ENCODE measurements at regions not wholly inside any gene's neighbourhood (a gene's known extent, or its start where the extent isn't known, plus 50 kb on each side); places are given as distances from the start of the nearest gene placed in this dataset.

DNA sequence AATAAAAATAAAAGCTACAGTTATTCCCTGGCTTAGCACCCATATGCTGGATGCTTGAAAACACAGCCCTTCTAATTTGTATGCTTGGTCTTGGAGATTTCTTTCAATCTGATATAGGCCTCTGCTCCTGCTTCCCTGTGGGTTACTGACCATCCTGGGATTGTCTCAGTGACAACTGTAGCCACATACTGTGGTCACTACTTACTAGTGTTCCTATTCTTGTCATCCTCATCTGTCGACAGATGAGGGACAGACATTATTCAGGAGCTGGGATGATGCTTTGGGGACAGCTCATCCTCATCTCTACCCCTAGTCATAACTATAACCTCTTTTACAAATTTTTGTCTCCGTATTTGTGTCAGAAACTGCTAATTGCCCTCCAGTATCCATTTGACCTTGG is 388.9 kb upstream of the MAP3K7 start:
- Histone ChIP-seq H3K4me3 (no peak overlapping the region), H3K27ac (no peak overlapping the region), H3K27me3 (ENCODE audit: insufficient read depth in 3 of 3, low read length in 2 of 3) (no peaks in the 10 kb centered on the region), H3K36me3 (ENCODE audit: insufficient read depth in 1 of 2, low read depth in 1 of 2) (no peaks in the 10 kb centered on the region), H3K4me1 (no peaks in the 10 kb centered on the region), H3K9me3 (no peaks in the 10 kb centered on the region)
- no peak for DNase-seq
- TF ChIP-seq, protein P1, sequence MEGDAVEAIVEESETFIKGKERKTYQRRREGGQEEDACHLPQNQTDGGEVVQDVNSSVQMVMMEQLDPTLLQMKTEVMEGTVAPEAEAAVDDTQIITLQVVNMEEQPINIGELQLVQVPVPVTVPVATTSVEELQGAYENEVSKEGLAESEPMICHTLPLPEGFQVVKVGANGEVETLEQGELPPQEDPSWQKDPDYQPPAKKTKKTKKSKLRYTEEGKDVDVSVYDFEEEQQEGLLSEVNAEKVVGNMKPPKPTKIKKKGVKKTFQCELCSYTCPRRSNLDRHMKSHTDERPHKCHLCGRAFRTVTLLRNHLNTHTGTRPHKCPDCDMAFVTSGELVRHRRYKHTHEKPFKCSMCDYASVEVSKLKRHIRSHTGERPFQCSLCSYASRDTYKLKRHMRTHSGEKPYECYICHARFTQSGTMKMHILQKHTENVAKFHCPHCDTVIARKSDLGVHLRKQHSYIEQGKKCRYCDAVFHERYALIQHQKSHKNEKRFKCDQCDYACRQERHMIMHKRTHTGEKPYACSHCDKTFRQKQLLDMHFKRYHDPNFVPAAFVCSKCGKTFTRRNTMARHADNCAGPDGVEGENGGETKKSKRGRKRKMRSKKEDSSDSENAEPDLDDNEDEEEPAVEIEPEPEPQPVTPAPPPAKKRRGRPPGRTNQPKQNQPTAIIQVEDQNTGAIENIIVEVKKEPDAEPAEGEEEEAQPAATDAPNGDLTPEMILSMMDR (IDR thresholded peaks at IDR 0.05): no peak
- WGBS, 3 donors: 65 to 70% (median 67%) methylated on average over 2 of the region's 2 CpGs
- intact Hi-C loops (cut with DNase I): no loop called here
- ATAC-seq: no peak

DNA sequence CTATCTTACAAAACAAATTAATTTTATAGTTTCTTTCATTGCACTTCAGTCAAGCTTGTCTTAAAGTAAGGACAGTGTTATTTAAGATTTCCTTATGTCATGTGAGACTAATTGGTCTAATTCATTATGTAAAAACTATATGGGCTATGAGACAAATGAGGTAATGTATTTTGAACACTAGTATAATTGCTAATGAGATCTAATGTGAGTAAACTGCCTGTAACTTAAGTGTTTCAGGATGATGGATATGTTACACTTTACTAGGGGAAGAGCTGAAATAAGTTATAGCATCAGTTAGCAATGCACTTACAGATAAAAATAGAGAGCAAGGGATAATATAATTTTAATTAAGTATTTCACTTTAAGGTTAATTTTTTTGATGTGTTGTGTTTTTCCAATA is 386.3 kb upstream of the MAP3K7 start:
- intact Hi-C loops (cut with DNase I): no loop called here
- no peaks in the 10 kb centered on the region for H3K36me3 ChIP-seq (ENCODE audit: insufficient read depth in 1 of 2, low read depth in 1 of 2)
- H3K27ac ChIP-seq: no peak overlapping the region
- ATAC-seq (no peak), DNase-seq (no peak)
- no peaks in the 10 kb centered on the region for H3K9me3 ChIP-seq
- H3K4me1 ChIP-seq: no peaks in the 10 kb centered on the region
- no peaks in the 10 kb centered on the region for H3K27me3 ChIP-seq (ENCODE audit: insufficient read depth in 3 of 3, low read length in 2 of 3)
- no peak overlapping the region for H3K4me3 ChIP-seq
- TF ChIP-seq, protein P1 (IDR thresholded peaks at IDR 0.05): no peak

DNA sequence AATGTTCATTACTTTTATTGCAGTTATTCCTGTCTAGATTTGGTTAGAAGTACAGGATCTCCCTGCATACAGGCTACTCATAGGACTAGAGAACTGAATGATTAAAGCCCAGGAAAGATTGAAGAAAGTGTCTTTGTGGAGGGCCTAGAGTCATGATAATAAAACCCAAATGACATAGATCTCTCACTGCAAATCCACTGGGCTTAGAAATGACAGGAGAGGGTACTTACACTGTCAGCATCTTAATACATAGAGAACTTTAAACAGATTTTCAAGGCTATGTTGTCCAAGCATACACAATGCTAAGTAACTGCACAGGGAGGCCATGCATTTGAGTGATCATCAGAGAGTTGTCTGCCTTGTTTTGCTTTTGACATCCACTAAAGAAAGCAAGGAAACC is 383.8 kb upstream of the MAP3K7 start:
- H3K4me3 ChIP-seq: no peak overlapping the region
- no peak overlapping the region for H3K27ac ChIP-seq
- no peaks in the 10 kb centered on the region for H3K9me3 ChIP-seq
- no peaks in the 10 kb centered on the region for H3K27me3 ChIP-seq (ENCODE audit: insufficient read depth in 3 of 3, low read length in 2 of 3)
- DNase-seq (no peak), ATAC-seq (no peak)
- TF ChIP-seq, protein P1 (IDR thresholded peaks at IDR 0.05): no peak
- no peaks in the 10 kb centered on the region for H3K36me3 ChIP-seq (ENCODE audit: insufficient read depth in 1 of 2, low read depth in 1 of 2)
- intact Hi-C loops (cut with DNase I): no loop called here
- no peaks in the 10 kb centered on the region for H3K4me1 ChIP-seq

DNA sequence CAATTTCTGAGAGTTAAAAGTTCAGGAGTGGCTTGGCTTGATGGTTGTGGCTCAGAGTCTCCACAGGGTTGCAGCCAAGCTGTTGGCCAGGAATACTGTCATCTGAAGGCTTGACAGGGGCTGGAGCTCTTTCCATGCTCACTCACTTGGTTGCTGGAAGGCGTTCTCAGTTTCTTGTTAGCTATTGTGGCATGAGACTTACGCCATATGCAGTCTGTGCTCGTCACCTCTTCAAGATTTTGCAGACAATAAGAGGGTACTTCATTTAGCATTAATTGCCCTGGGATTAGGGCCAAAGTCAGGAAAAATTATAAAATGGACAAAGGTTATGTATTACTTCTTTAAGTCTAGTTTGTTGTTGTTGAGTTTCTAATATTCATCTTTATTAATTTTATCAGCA is 380.6 kb upstream of the MAP3K7 start:
- TF ChIP-seq, protein P1 (IDR thresholded peaks at IDR 0.05): no peak
- no peak overlapping the region for H3K4me3 ChIP-seq
- no peaks in the 10 kb centered on the region for H3K27me3 ChIP-seq (ENCODE audit: insufficient read depth in 3 of 3, low read length in 2 of 3)
- no peaks in the 10 kb centered on the region for H3K36me3 ChIP-seq (ENCODE audit: insufficient read depth in 1 of 2, low read depth in 1 of 2)
- no peaks in the 10 kb centered on the region for H3K4me1 ChIP-seq
- H3K9me3 ChIP-seq: no peaks in the 10 kb centered on the region
- no peak overlapping the region for H3K27ac ChIP-seq
- DNase-seq: no peak
- intact Hi-C loops (cut with DNase I): no loop called here
- ATAC-seq: no peak
- WGBS, 3 donors: 85 to 95% (median 94%) methylated on average over 3 of the region's 3 CpGs

DNA sequence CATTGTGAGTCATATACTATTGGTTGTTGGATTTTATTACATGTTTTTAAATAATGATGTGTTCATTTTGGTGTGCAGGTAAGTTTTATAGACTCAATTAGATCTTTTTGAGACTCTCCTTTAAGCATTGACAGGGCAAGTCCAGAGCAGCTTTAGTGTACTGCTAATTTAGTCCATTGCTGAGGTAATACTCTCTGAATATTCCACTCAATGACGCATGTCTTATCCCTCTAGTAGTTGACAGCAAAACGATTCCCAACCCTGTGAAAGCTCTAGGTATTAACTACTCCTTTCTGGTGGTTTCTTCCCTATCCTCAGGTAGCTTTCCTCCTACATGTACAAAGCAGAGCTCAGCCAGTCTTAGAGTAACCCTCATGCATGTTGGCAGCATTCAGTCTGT is 373.5 kb upstream of the MAP3K7 start:
- TF ChIP-seq, protein P1 (IDR thresholded peaks at IDR 0.05): no peak
- Histone ChIP-seq H3K27me3 (ENCODE audit: insufficient read depth in 3 of 3, low read length in 2 of 3) (no peaks in the 10 kb centered on the region), H3K27ac (no peak overlapping the region), H3K4me1 (no peaks in the 10 kb centered on the region), H3K36me3 (ENCODE audit: insufficient read depth in 1 of 2, low read depth in 1 of 2) (no peaks in the 10 kb centered on the region), H3K4me3 (no peak overlapping the region), H3K9me3 (no peaks in the 10 kb centered on the region)
- 81 to 94% (median 86%) methylated on average over 2 of the region's 2 CpGs for WGBS, 3 donors
- DNase-seq: no peak
- intact Hi-C loops (cut with DNase I): no loop called here
- ATAC-seq: no peak
